ENCODE measurements at regions not wholly inside any gene's neighbourhood (a gene's known extent, or its start where the extent isn't known, plus 50 kb on each side); places are given as distances from the start of the nearest gene placed in this dataset.

DNA sequence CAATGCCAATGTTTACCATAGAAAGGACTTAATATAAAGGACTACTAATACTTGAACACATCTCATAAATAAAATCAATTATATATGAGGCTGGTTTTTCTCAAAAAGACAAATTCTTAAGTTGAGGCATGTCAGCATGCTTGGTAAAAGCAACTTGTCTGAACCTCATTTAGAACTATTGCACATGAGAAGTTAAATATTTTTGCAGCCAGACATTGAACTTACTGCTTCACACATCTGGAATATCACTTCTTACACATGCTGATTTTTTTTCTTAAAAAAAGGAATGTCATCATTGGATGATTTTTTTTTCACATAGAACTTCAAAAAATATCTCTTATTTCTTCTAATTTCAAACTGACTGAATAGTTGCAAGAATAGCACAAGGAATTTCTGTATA is 609.0 kb downstream of the EPHA4 start:
- H3K4me1 Mint-ChIP-seq (ENCODE audit: unreplicated experiment) = peaks cover 4% of the 10 kb centered on the region
- H3K9me3 Mint-ChIP-seq = no peaks in the 10 kb centered on the region
- H3K27me3 Mint-ChIP-seq = no peaks in the 10 kb centered on the region
- TF ChIP-seq, protein P1, sequence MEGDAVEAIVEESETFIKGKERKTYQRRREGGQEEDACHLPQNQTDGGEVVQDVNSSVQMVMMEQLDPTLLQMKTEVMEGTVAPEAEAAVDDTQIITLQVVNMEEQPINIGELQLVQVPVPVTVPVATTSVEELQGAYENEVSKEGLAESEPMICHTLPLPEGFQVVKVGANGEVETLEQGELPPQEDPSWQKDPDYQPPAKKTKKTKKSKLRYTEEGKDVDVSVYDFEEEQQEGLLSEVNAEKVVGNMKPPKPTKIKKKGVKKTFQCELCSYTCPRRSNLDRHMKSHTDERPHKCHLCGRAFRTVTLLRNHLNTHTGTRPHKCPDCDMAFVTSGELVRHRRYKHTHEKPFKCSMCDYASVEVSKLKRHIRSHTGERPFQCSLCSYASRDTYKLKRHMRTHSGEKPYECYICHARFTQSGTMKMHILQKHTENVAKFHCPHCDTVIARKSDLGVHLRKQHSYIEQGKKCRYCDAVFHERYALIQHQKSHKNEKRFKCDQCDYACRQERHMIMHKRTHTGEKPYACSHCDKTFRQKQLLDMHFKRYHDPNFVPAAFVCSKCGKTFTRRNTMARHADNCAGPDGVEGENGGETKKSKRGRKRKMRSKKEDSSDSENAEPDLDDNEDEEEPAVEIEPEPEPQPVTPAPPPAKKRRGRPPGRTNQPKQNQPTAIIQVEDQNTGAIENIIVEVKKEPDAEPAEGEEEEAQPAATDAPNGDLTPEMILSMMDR (conservative IDR thresholded peaks at IDR 0.05) = no peak
- DNase-seq (ENCODE audit: extremely low spot score, unreplicated experiment) = no peak
- H3K36me3 Mint-ChIP-seq = no peaks in the 10 kb centered on the region
- no peak overlapping the region for H3K27ac Mint-ChIP-seq
- H3K4me3 Mint-ChIP-seq = no peak overlapping the region

GRCh38 chr2:220963930-220964329 is 608.2 kb downstream of the EPHA4 start:
- H3K9me3 Mint-ChIP-seq = no peaks in the 10 kb centered on the region
- H3K4me1 Mint-ChIP-seq (ENCODE audit: unreplicated experiment) = peaks cover 4% of the 10 kb centered on the region
- H3K27ac Mint-ChIP-seq = no peak overlapping the region
- DNase-seq (ENCODE audit: extremely low spot score, unreplicated experiment) = no peak
- H3K4me3 Mint-ChIP-seq = no peak overlapping the region
- no peaks in the 10 kb centered on the region for H3K36me3 Mint-ChIP-seq
- TF ChIP-seq, protein P1 (conservative IDR thresholded peaks at IDR 0.05) = no peak
- H3K27me3 Mint-ChIP-seq = no peaks in the 10 kb centered on the region

DNA sequence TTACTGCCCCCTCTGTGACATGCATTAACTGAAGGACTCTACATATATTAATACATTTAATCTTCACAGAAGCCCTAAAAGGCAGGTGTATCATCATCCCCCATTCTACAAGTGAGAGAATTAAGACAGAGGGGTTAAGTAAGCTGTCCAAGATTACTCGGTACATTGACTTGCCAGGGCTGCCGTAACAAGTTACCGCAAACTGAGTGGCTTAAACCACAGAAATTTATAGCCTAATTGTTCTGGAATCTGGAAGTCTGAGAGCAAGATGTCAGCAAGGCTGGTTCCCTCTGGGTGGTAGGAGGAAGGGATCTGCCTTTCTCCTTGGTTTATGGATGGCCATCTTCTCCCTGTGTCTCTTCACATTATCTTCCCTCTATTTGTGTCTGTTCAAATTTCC is 605.5 kb downstream of the EPHA4 start:
- Mint-ChIP-seq H3K4me3 (no peak overlapping the region), H3K9me3 (no peaks in the 10 kb centered on the region), H3K27ac (no peak overlapping the region), H3K36me3 (no peaks in the 10 kb centered on the region), H3K4me1 (ENCODE audit: unreplicated experiment) (peaks cover 4% of the 10 kb centered on the region), H3K27me3 (no peaks in the 10 kb centered on the region)
- DNase-seq (ENCODE audit: extremely low spot score, unreplicated experiment) = no peak
- TF ChIP-seq, protein P1 (conservative IDR thresholded peaks at IDR 0.05) = no peak

DNA sequence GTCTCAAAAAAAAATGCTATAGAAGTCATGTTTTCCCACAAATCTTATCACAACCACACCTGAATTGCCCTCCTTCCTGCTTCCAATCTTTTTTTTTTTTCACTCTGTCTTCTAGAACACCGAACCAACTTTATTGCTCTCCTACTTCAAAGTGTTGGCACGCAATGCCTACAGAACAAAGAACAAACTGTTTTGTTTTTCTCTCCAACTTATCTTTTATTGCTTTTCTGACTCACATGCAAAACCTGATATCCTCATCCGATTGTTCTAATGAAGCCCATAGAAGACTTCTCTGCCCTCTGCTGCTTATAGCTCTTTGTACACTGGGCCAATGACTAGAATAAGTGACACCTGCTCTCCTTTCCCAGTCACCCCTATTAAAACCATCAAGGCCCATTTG is 602.8 kb downstream of the EPHA4 start:
- no peak overlapping the region for H3K27ac Mint-ChIP-seq
- H3K27me3 Mint-ChIP-seq = no peaks in the 10 kb centered on the region
- TF ChIP-seq, protein P1 (conservative IDR thresholded peaks at IDR 0.05) = no peak
- no peak for DNase-seq (ENCODE audit: extremely low spot score, unreplicated experiment)
- H3K36me3 Mint-ChIP-seq = no peaks in the 10 kb centered on the region
- H3K4me1 Mint-ChIP-seq (ENCODE audit: unreplicated experiment) = no peaks in the 10 kb centered on the region
- peaks cover 3% of the 10 kb centered on the region for H3K9me3 Mint-ChIP-seq
- H3K4me3 Mint-ChIP-seq = no peak overlapping the region

DNA sequence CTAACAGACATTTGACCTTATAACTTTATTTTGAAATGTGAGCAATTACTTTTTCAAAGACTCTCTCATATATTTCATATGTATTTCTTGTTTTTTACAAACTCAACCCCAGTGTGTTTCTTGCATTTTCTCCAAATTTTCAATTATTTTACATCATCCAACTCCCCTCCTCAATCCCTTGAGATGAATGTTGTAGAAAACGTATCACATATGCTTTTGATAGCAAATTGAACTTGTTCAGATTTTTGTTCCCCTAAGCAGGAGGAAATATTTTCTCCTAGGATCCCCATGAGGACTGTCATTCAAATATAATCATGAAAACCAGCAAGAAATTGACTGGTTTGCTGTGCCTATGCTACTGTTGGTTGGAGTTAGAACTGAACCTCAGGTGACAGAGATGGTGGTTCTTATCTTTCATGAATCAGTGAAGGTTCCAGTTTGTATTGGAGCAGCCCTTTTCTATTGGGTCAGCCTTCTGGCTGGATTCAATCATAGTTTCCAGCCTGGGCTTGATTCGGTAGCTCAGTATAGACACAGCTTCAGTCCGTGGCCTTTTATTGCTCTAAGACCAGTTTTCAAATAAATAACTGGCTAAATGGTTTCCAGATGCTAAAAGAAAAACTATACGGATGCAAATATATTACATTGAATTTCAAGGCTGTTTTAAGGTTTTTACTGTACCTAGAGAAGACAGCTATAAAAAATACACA is 591.0 kb downstream of the EPHA4 start:
- H3K4me1 Mint-ChIP-seq (ENCODE audit: unreplicated experiment) = peaks cover 27% of the 10 kb centered on the region
- H3K27ac Mint-ChIP-seq = no peak overlapping the region
- DNase-seq (ENCODE audit: extremely low spot score, unreplicated experiment) = no peak
- no peak overlapping the region for H3K4me3 Mint-ChIP-seq
- H3K9me3 Mint-ChIP-seq = peaks cover 4% of the 10 kb centered on the region
- peaks cover 22% of the 10 kb centered on the region for H3K27me3 Mint-ChIP-seq
- TF ChIP-seq, protein P1 (conservative IDR thresholded peaks at IDR 0.05) = no peak
- H3K36me3 Mint-ChIP-seq = peaks cover 4% of the 10 kb centered on the region
